Endothelial cell of umbilical vein (primary cell): ENCODE measurements at regions not wholly inside any gene's neighbourhood (a gene's known extent, or its start where the extent isn't known, plus 50 kb on each side); places are given as distances from the start of the nearest gene placed in this dataset.

Experiments
- BruUV-seq: library from RNA; stranded (reverse); fragments of 400-500 nt; replicated peaks from 2 replicates; lab custom pipeline; 2021; lab: Mats Ljungman, UMichigan
- CTCF ChIA-PET: fragments of 300-600, 350-600 bp; sonication (Branson Sonifier 250); formaldehyde crosslinking; loops from one replicate; lab custom pipeline; 2021; ENCODE audit warnings: antibody characterized with exemption, inconsistent platforms; lab: Charles Lee
- POLR2A ChIA-PET: fragments of 300-600, 350-600 bp; sonication (Branson Sonifier 250); formaldehyde crosslinking; loops from one replicate; lab custom pipeline; 2021; ENCODE audit warnings: antibody characterized with exemption, inconsistent platforms; lab: Charles Lee
- DNase-seq: peaks from one replicate; pipeline ENCODE4 v3.0.0-alpha.2; 2011; ENCODE audit warnings: low read depth, low spot score
- FAIRE-seq: peaks from 2 replicates; lab custom pipeline; 2011; peaks lifted over from hg19 to GRCh38; lab: Jason Lieb, UNC
- H2AFZ ChIP-seq: 2 replicates; pipeline ENCODE4 v1.6.0; 2012; ENCODE audit warnings: low read depth, low read length, control low read depth, inconsistent platforms
- H3K27ac ChIP-seq: 2 replicates; pipeline ENCODE4 v1.5.1; 2011; ENCODE audit warnings: low read depth, mild to moderate bottlenecking, control low read depth, low read length, moderate library complexity; ENCODE audit not compliant: insufficient read depth
- H3K27me3 ChIP-seq, 2 experiments: 2 replicates each; pipeline versions ENCODE4 v1.6.0 to v1.6.1; 2011; ENCODE audit warnings: low read length in 2 of 2, mixed read lengths in 1 of 2; ENCODE audit not compliant: control insufficient read depth in 2 of 2, insufficient read depth in 2 of 2
- H3K36me3 ChIP-seq, 2 experiments: 2 replicates in 1 of 2; 3 replicates in 1 of 2; pipeline ENCODE4 v1.5.1; 2011; ENCODE audit warnings: low read length in 2 of 2, mild to moderate bottlenecking in 1 of 2, moderate library complexity in 1 of 2; ENCODE audit not compliant: control insufficient read depth in 2 of 2, insufficient read depth in 2 of 2; ENCODE audit errors: extremely low read depth in 1 of 2
- H3K4me1 ChIP-seq: 3 replicates; pipeline ENCODE4 v1.5.1; 2011; ENCODE audit warnings: mild to moderate bottlenecking, low read length; ENCODE audit not compliant: control insufficient read depth, insufficient read depth; ENCODE audit errors: extremely low read depth
- H3K4me2 ChIP-seq: 2 replicates; pipeline ENCODE4 v1.6.1; 2011; ENCODE audit warnings: low read length, control low read depth, mixed read lengths; ENCODE audit not compliant: insufficient read depth
- H3K4me3 ChIP-seq, 3 experiments: fragments of 200-600 bp in 1 of 3; sonication (generic), shearing (Covaris generic) in 1 of 3; replicated peaks in 1 of 3; 2 replicates each; pipeline ENCODE4 v1.5.1; 2011 to 2016; ENCODE audit warnings: control low read depth in 3 of 3, low read length in 3 of 3, mild to moderate bottlenecking in 2 of 3, inconsistent platforms in 1 of 3, low read depth in 1 of 3, moderate library complexity in 1 of 3; ENCODE audit not compliant: insufficient read depth in 1 of 3
- H3K79me2 ChIP-seq: 2 replicates; pipeline ENCODE4 v1.6.0; 2012; ENCODE audit warnings: low read length, inconsistent platforms; ENCODE audit not compliant: control insufficient read depth, insufficient read depth
- H3K9ac ChIP-seq: replicated peaks from 2 replicates; pipeline ENCODE3; 2011; ENCODE audit warnings: low read length, control low read depth; ENCODE audit not compliant: insufficient read depth; ENCODE audit errors: extremely low read depth
- H3K9me1 ChIP-seq: replicated peaks from 3 replicates; pipeline ENCODE4 v1.6.0; 2011; ENCODE audit warnings: mild to moderate bottlenecking, low read length; ENCODE audit not compliant: control insufficient read depth, insufficient read depth; ENCODE audit errors: extremely low read depth
- H3K9me3 ChIP-seq: replicated peaks from 2 replicates; pipeline ENCODE4 v1.5.1; 2012; ENCODE audit warnings: low read length, inconsistent platforms; ENCODE audit not compliant: control insufficient read depth, insufficient read depth
- H4K20me1 ChIP-seq: replicated peaks from 2 replicates; pipeline ENCODE3; 2011; ENCODE audit warnings: mild to moderate bottlenecking, low read length; ENCODE audit not compliant: control insufficient read depth, insufficient read depth; ENCODE audit errors: extremely low read depth
- CTCF ChIP-seq, 2 donors: IDR thresholded peaks; 1 replicate in 1 of 2; 2 replicates in 1 of 2; pipeline ENCODE4 v1.5.1; 2011; ENCODE audit warnings: low read length in 2 of 2, mild to moderate bottlenecking in 2 of 2, moderate library complexity in 2 of 2, control low read depth in 1 of 2, inconsistent platforms in 1 of 2, low read depth in 1 of 2; ENCODE audit not compliant: insufficient read depth in 1 of 2; ENCODE audit errors: extremely low read depth in 1 of 2
- EZH2 ChIP-seq: IDR thresholded peaks from 2 replicates; pipeline ENCODE4 v1.6.1; 2012; ENCODE audit warnings: borderline replicate concordance, low read depth, mild to moderate bottlenecking, moderate library complexity, low read length, inconsistent platforms; ENCODE audit not compliant: severe bottlenecking
- FOS ChIP-seq: IDR thresholded peaks from 2 replicates; pipeline ENCODE4 v1.6.1; 2011; ENCODE audit warnings: mild to moderate bottlenecking, low read length, moderate library complexity, borderline replicate concordance; ENCODE audit not compliant: insufficient read depth
- GATA2 ChIP-seq: IDR thresholded peaks from 2 replicates; pipeline ENCODE4 v1.7.0; 2011; ENCODE audit warnings: low read depth, mild to moderate bottlenecking, moderate library complexity, mixed read lengths, low read length; ENCODE audit not compliant: insufficient read length, insufficient read depth
- JUN ChIP-seq: IDR thresholded peaks from 2 replicates; pipeline ENCODE4 v1.6.1; 2011; ENCODE audit warnings: borderline replicate concordance, low read depth; ENCODE audit not compliant: insufficient read length, insufficient read depth
- MAX ChIP-seq: IDR thresholded peaks from 2 replicates; pipeline ENCODE4 v1.6.1; 2011; ENCODE audit not compliant: insufficient read depth, insufficient read length
- MYC ChIP-seq: IDR thresholded peaks from one replicate; pipeline ENCODE4 v1.6.1; 2011; ENCODE audit warnings: mild to moderate bottlenecking, low read depth, low read length
- POLR2A ChIP-seq: IDR thresholded peaks from 2 replicates; pipeline ENCODE4 v1.6.1; 2012; ENCODE audit warnings: low read depth, mild to moderate bottlenecking, control low read depth, low read length
- POLR2AphosphoS5 ChIP-seq: IDR thresholded peaks from 2 replicates; pipeline ENCODE4 v1.6.1; 2012; ENCODE audit warnings: low read depth, mild to moderate bottlenecking, control low read depth, low read length, moderate library complexity; ENCODE audit not compliant: insufficient read depth
- dilution Hi-C: fragments of 300-500 bp; cut with MboI; formaldehyde crosslinking; loops from one replicate; pipeline ENCODE4 v1.15.0; 2019; ENCODE audit warnings: low sequenced_read_pairs; ENCODE audit not compliant: extremely low pct_ligation_motif_present
- intact Hi-C: fragments of 100-400 bp; cut with micrococcal nuclease; formaldehyde crosslinking; loops from one replicate; pipeline ENCODE4 v1.10.0; 2022

GRCh38 chr9:95642189-95642588, 125.4 kb upstream of the PTCH1 start:
- intact Hi-C loops: no loop called here
- Histone ChIP-seq H3K4me3 (no peak overlapping the region), H3K4me2 (no peak overlapping the region), H3K9ac (no peak overlapping the region), H3K27me3 (peaks cover 4 to 5% of the 10 kb centered on the region in 2 experiments), H3K79me2 (no peaks in the 10 kb centered on the region), H3K9me3 (no peaks in the 10 kb centered on the region), H3K36me3 (no peaks in the 10 kb centered on the region), H3K4me1 (no peaks in the 10 kb centered on the region), H4K20me1 (no peaks in the 10 kb centered on the region), H3K9me1 (no peaks in the 10 kb centered on the region), H2AFZ (no peak overlapping the region), H3K27ac (no peak overlapping the region)
- ChIA-PET POLR2A (no interaction called here), CTCF (no interaction called here)
- dilution Hi-C loops: no loop called here
- FAIRE-seq (no peak), DNase-seq (no peak)
- no peak for TF ChIP-seq MYC
- TF ChIP-seq GATA2: no peak
- TF ChIP-seq POLR2A: no peak
- TF ChIP-seq CTCF (IDR thresholded peaks at IDR 0.05; ENCODE audit: extremely low read depth in 1 of 2, insufficient read depth in 1 of 2, low read depth in 1 of 2, low read length in 2 of 2): no peak
- TF ChIP-seq POLR2AphosphoS5: no peak
- no peak for TF ChIP-seq EZH2
- no peak for TF ChIP-seq FOS
- no peak for TF ChIP-seq MAX
- TF ChIP-seq JUN: no peak
- BruUV-seq: no TSS peak
